Activated naive CD8-positive, alpha-beta T cell treated with anti-CD3 and anti-CD28 coated beads, Interleukin-2, amount 10 ng/mL, durations not matched to agents 7 days and 5 days (primary cell): ENCODE measurements at regions not wholly inside any gene's neighbourhood (a gene's known extent, or its start where the extent isn't known, plus 50 kb on each side); places are given as distances from the start of the nearest gene placed in this dataset.
"Not testable (repeated sequence)": the region's sequence is repeated elsewhere in the genome, so short reads cannot be mapped to it uniquely, and the experiment has no call there.

Source experiments
- ATAC-seq: fragments of 150-1000 bp; cut with Tn5 transposase; one replicate; pipeline ENCODE4 v1.10.0; 2021; ENCODE audit warnings: low read depth, moderate library complexity
- POLR2A ChIA-PET: fragments of 350-600 bp; sonication (Branson Sonifier 250); formaldehyde crosslinking; loops from one replicate; lab custom pipeline; 2021; ENCODE audit warnings: antibody characterized with exemption; lab: Charles Lee
- DNase-seq: peaks from one replicate; pipeline ENCODE4 v3.0.0; 2021
- H3K27ac Mint-ChIP-seq: one replicate; pipeline ENCODE4 v1.8.0; 2022; ENCODE audit warnings: mild to moderate bottlenecking, mixed read lengths
- H3K27me3 Mint-ChIP-seq: one replicate; pipeline ENCODE4 v1.8.0; 2022; ENCODE audit warnings: mild to moderate bottlenecking, moderate library complexity, mixed read lengths
- H3K36me3 Mint-ChIP-seq: one replicate; pipeline ENCODE4 v1.8.0; 2021; ENCODE audit warnings: mild to moderate bottlenecking, mixed read lengths
- H3K4me1 Mint-ChIP-seq: one replicate; pipeline ENCODE4 v1.8.0; 2021; ENCODE audit warnings: mixed read lengths
- H3K4me3 Mint-ChIP-seq: one replicate; pipeline ENCODE4 v1.8.0; 2022; ENCODE audit warnings: mild to moderate bottlenecking, moderate library complexity, mixed read lengths
- H3K9me3 Mint-ChIP-seq: one replicate; pipeline ENCODE4 v1.8.0; 2021; ENCODE audit warnings: mixed read lengths

DNA sequence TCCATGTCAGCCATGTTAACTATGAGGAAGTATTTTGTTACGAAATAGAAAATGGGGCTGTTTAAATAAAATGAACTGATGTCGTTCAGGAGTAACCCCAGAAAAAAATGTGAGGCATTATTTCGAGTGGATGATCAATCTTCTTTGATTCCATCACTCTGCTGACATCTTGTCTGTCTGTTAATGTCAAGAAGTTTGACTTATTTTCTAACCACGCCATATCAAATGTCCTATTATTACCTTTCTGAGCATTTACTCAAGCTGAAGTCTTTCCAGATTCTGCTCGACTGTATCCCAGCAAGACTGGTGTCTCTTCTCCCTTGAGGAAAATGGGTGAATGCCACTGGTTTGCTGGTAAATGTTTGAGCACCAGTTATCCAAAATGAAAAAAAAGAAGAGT is 672.9 kb upstream of the SOX11 start:
- DNase-seq (no peak), ATAC-seq (no peak)
- Mint-ChIP-seq H3K27me3 (no peaks in the 10 kb centered on the region), H3K27ac (no peak overlapping the region), H3K4me1 (no peaks in the 10 kb centered on the region), H3K4me3 (no peak overlapping the region), H3K36me3 (no peaks in the 10 kb centered on the region), H3K9me3 (peaks cover 12% of the 10 kb centered on the region)
- POLR2A ChIA-PET, result no interaction called here

DNA sequence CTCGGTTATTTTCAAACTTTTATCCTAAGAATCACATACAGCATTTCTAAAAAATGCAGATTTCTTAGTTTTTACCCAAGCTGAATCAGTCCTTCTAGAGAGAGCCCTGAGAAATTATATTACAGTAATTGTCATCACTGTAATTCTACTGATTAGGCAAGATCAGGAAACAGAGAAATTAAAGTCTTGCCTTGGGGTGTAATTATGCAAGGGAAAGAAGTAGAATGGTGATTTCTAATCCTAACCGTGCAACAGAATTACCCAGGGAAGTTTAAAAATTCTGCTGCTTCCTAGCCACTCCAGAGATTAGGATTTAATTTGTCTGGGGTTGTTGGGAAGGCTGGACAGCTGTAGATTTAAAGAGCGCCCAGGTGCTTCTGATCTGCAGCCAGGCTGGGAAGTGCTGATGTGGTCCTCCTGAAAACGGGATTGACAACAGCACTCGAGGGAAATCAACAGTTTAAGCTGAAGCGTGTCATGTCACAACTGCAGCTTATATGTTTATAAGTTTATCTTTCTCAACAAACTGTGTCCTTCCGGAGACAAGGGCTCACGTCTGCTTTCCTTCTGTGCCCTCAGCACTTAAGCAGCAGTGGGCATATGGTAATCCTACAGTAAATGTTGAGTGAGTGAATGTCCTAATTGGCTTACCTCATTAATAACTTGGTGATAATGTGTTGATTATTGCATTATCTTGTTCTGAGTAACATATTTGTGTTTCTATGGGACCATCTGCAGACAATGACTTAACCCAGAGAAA is 671.9 kb upstream of the SOX11 start:
- Mint-ChIP-seq H3K27ac (no peak overlapping the region), H3K4me1 (no peaks in the 10 kb centered on the region), H3K27me3 (no peaks in the 10 kb centered on the region), H3K9me3 (peaks cover 12% of the 10 kb centered on the region), H3K36me3 (no peaks in the 10 kb centered on the region), H3K4me3 (no peak overlapping the region)
- DNase-seq, result no peak
- ATAC-seq, result no peak
- POLR2A ChIA-PET, result no interaction called here

DNA sequence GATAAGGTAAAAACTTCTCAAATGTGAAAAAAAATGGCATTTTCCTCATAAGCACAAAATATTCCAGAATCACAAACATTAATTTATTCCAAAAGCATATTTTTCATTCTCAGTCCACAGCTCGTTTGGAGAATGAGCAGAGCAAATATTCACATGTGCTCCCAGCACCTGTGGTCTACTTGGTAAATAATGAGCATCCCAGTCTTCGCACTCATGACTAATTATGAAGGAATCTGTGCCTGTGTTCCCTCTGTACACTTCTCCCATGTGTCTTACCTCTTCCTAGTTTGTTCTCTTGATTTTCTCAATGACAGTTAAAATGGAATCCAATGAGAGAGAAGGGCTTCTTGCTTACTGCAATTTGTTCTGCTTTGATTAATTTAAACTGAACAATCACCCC is 671.0 kb upstream of the SOX11 start:
- no peaks in the 10 kb centered on the region for H3K4me1 Mint-ChIP-seq
- DNase-seq (no peak), ATAC-seq (no peak)
- POLR2A ChIA-PET, result no interaction called here
- H3K9me3 Mint-ChIP-seq, result peaks cover 12% of the 10 kb centered on the region
- no peak overlapping the region for H3K27ac Mint-ChIP-seq
- H3K36me3 Mint-ChIP-seq, result no peaks in the 10 kb centered on the region
- no peaks in the 10 kb centered on the region for H3K27me3 Mint-ChIP-seq
- H3K4me3 Mint-ChIP-seq, result no peak overlapping the region

DNA sequence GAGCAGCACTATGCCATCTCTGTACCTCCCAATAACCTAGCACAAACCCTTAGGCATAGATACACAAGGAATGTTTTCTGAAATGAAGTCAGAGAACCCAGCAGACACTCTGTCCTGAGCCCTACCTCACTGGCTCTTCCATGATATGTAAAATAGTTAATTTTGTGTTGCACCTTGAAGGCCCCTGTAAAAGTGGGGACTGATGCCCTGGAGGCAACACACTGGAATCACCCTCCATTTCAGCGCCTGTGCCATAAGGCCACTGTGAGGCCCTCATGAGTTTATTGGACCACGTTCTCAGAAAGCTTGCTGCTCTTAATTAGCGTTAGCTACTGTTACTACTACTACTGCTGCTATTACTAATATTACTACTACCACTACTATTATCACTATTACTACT is 670.1 kb upstream of the SOX11 start:
- Mint-ChIP-seq H3K9me3 (peaks cover 12% of the 10 kb centered on the region), H3K27ac (no peak overlapping the region), H3K36me3 (no peaks in the 10 kb centered on the region), H3K4me1 (no peaks in the 10 kb centered on the region), H3K4me3 (no peak overlapping the region), H3K27me3 (no peaks in the 10 kb centered on the region)
- POLR2A ChIA-PET, result no interaction called here
- DNase-seq (no peak), ATAC-seq (no peak)

DNA sequence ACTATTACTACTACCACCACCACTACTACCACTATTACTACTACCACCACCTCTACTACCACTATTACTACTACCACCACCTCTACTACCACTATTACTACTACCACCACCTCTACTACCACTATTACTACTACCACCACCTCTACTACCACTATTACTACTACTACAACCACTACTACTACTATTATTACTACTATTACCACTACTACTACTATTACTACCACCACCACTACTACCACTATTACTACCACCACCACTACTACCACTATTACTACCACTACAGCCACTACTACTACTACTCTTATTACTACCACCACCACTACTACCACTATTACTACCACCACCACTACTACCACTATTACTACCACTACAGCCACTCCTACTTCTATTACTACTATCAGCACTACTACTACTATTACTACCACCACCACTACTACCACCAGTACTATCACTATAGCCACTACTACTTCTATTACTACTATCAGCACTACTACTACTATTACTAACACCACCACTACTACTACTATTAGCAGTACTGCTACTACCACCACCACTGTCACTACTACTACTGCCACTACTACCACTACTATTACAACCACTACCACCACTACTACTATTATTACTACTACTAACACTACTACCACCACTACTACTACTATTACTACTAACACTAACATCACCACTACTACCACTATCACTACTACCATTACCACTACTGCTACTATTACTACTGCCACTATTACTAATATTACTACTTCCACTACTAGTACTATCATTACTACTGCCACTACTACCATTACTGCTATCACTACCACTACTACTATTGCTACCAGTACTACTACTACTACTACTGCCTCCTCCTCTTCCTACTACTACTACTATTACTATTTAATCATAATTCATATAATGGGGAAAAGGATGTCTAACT is 669.2 kb upstream of the SOX11 start:
- ATAC-seq, POLR2A ChIA-PET, H3K4me1 Mint-ChIP-seq, H3K27ac Mint-ChIP-seq, DNase-seq, H3K4me3 Mint-ChIP-seq, H3K27me3 Mint-ChIP-seq, H3K36me3 Mint-ChIP-seq: not testable (repeated sequence)
- peaks cover 12% of the 10 kb centered on the region for H3K9me3 Mint-ChIP-seq

DNA sequence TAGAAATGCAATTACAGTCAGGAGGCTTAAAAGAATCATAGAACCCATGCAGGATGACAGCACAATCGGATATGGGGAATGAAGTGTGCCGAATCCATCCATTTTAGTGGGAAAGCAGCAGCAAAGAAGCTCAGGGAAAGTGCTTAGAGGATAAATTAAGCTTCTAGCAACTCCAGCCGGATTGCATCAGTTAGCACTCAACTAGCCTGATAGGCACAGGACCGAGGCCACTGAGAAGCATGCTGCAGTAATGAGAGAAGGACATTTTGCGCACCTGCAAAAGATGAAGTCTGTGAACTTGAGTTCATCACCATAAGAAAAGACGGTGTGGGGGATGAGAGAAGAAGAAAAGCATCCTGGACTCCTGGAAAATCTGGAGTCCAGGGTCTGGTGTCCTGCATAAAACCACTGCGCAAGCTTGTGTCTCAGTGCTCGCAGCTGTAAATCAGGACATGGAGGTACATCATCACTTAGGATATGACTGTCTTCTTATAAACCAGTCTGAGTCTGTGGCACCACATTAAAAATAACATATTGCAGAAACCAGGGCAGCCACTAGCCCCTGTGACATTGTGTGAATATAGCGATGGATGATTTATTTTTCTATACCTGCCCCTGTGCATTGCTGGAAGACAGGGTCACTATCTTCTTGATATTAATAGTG is 665.5 kb upstream of the SOX11 start:
- Mint-ChIP-seq H3K36me3 (no peaks in the 10 kb centered on the region), H3K4me1 (no peaks in the 10 kb centered on the region), H3K4me3 (no peak overlapping the region), H3K27me3 (no peaks in the 10 kb centered on the region), H3K9me3 (peaks cover 12% of the 10 kb centered on the region), H3K27ac (no peak overlapping the region)
- ATAC-seq, result no peak
- DNase-seq, result no peak
- POLR2A ChIA-PET, result no interaction called here

DNA sequence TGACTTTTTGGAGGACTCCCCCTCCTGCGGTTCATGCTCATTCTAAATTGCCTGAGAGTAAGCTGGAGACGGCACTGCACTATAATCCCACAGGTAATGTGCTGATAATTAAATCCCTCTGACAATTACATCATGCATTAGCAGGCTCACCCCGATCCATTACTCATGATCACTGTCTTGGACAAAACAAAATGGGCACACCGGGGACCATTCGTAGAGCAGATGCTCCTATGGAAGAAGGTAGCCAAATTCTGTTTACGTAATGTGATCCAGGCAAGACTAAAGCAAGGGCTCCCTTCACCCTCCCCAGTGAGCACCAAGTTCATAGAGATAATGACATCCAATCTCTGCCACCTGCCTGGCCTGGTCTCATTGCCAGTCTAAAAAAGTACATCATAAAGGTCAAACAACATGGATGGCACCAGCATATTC is 657.1 kb upstream of the SOX11 start:
- Mint-ChIP-seq H3K27ac (no peak overlapping the region), H3K4me3 (no peak overlapping the region), H3K9me3 (peaks cover 1% of the 10 kb centered on the region), H3K36me3 (no peaks in the 10 kb centered on the region), H3K27me3 (no peaks in the 10 kb centered on the region), H3K4me1 (no peaks in the 10 kb centered on the region)
- ATAC-seq (no peak), DNase-seq (no peak)
- POLR2A ChIA-PET, result no interaction called here

DNA sequence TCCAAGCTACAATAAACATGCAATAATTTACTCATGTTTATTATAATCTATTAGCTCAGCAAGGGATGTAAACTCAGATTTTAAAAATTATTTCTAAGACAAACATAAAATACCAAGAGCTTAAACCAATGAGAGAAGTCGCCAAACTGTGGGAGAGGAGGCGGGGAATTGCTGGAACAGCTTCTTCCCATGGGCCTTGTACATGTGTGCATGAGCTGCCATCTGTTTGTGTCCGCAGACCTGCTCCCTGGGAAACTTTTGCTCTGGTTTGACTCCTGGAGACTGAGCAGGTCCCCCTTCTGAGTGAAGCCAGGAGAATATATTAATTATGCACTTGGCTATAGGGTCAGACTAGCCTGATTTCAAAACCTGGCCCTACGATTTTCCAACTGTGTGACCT is 655.9 kb upstream of the SOX11 start:
- H3K9me3 Mint-ChIP-seq, result peaks cover 3% of the 10 kb centered on the region
- H3K27ac Mint-ChIP-seq, result no peak overlapping the region
- no peaks in the 10 kb centered on the region for H3K27me3 Mint-ChIP-seq
- H3K4me1 Mint-ChIP-seq, result no peaks in the 10 kb centered on the region
- H3K4me3 Mint-ChIP-seq, result no peak overlapping the region
- ATAC-seq (no peak), DNase-seq (no peak)
- no peaks in the 10 kb centered on the region for H3K36me3 Mint-ChIP-seq
- POLR2A ChIA-PET, result no interaction called here

DNA sequence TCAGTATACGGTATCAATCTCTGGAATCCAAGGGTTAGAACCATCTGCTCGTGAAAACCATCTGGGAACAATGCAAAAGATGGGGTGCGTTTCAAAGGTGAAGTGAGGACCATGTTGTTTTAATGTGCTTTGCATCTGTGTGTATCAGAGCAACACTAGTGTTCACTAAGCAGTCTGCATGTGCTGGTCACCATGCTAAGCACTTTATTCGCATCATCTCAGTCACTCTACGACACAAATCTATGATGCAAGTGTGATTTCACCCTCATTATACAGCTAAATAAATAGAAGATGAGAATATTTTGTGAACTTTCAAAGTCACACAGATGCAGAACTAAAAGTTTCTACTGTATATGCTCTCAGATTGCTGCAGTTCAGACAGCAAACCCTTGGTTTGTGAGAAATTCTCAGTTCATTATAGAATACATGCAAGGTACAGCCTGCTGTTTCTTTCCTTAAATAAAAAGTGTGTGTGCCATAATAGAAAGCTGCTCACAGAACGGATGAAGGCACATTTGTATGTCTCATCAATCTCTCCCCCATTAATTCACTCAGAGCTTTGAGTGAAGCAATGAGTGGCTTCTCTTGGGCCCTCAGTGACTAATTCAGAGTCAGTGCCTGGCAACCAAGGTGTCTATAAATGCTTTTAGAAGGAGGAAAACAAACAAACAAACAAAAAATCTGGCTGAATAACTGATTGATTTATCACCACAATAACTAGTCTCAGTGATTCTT is 652.8 kb upstream of the SOX11 start:
- Mint-ChIP-seq H3K4me3 (no peak overlapping the region), H3K9me3 (peaks cover 3% of the 10 kb centered on the region), H3K36me3 (no peaks in the 10 kb centered on the region), H3K27ac (no peak overlapping the region), H3K27me3 (no peaks in the 10 kb centered on the region), H3K4me1 (no peaks in the 10 kb centered on the region)
- DNase-seq (no peak), ATAC-seq (no peak)
- POLR2A ChIA-PET, result no interaction called here

DNA sequence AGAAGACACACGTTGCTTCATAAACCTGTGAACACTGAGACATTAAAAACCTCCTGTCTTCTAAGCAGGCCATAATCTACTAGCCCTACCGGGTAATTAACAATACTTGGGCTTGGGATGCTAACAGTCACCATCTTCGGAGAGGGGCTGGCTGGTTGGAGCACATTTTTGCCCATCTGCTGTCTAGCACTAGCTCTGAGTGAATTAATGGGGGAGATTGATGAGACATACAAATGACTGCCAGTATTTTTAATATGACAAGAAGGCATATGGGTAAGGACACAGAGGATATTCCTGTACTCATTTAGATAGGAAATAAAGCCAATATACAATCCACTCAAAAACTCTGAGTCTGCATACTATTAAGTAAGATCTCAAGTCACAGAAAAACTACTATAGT is 651.6 kb upstream of the SOX11 start:
- ATAC-seq, result no peak
- POLR2A ChIA-PET, result no interaction called here
- H3K4me1 Mint-ChIP-seq, result no peaks in the 10 kb centered on the region
- no peak for DNase-seq
- no peak overlapping the region for H3K27ac Mint-ChIP-seq
- peaks cover 3% of the 10 kb centered on the region for H3K9me3 Mint-ChIP-seq
- no peaks in the 10 kb centered on the region for H3K27me3 Mint-ChIP-seq
- no peak overlapping the region for H3K4me3 Mint-ChIP-seq
- H3K36me3 Mint-ChIP-seq, result no peaks in the 10 kb centered on the region

DNA sequence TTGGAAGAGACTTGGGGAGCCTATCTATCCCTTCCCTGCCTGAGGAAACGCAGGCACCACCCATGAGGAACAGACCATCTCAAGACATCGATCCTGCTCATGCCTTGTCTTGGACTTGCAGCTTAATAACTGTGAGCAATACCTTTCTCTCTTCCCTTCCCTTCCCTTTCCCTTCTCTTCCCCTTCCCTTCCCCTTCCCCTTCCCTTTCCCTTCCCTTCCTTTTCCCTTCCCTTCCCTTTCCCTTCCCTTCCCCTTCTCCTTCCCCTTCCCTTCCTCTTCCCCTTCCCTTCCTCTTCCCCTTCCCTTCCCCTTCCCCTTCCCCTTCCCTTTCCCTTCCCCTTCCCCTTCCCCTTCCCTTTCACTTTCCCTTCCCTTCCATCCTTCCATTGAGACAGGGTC is 650.7 kb upstream of the SOX11 start:
- peaks cover 3% of the 10 kb centered on the region for H3K9me3 Mint-ChIP-seq
- H3K27ac Mint-ChIP-seq, result no peak overlapping the region
- no peaks in the 10 kb centered on the region for H3K4me1 Mint-ChIP-seq
- no peaks in the 10 kb centered on the region for H3K36me3 Mint-ChIP-seq
- H3K27me3 Mint-ChIP-seq, result no peaks in the 10 kb centered on the region
- no peak for DNase-seq
- no peak overlapping the region for H3K4me3 Mint-ChIP-seq
- ATAC-seq, result no peak
- POLR2A ChIA-PET, result no interaction called here

DNA sequence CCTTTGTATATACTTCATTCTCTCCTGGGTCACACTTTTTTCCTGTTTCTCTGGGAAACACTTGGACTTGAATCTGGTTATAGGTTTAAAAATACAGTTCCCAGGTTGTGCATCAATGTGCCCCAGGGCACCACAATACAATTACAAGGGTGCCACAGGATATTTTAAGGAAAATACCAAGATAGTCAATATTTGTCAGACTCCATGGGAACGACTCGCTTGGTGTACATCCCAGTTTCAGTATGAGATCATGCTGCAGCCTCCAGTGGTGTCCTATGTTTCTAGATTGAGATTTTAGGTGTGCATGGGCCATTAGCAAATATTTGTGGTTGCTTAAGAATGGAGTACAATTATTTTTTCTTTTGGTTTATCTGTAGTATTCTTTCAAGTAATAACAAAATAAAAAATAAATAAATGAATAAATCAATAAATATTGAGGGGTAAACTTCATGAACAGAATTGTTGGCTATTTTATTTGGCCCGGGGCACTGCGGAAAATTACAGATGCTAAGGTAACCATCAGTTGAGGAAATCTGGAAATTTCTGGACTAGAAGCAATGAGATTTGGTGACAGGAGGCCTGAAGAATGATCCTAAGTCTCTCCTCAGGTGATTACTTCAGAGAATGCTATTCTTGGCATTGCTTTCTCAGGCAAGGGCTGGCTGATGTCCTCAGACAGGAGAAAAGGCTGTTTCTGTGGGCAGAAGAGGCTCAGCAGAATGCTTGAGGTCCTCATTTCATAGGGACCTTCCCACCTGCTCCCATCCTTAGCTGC is 649.3 kb upstream of the SOX11 start:
- POLR2A ChIA-PET, result no interaction called here
- H3K4me3 Mint-ChIP-seq, result no peak overlapping the region
- H3K4me1 Mint-ChIP-seq, result no peaks in the 10 kb centered on the region
- no peak overlapping the region for H3K27ac Mint-ChIP-seq
- no peaks in the 10 kb centered on the region for H3K36me3 Mint-ChIP-seq
- ATAC-seq (no peak), DNase-seq (no peak)
- peaks cover 3% of the 10 kb centered on the region for H3K9me3 Mint-ChIP-seq
- no peaks in the 10 kb centered on the region for H3K27me3 Mint-ChIP-seq
